GM10266 (cell line): ENCODE measurements at regions not wholly inside any gene's neighbourhood (a gene's known extent, or its start where the extent isn't known, plus 50 kb on each side); places are given as distances from the start of the nearest gene placed in this dataset.

Source experiments
- DNase-seq: peaks from one replicate; pipeline ENCODE4 v3.0.0; 2012; ENCODE audit errors: extremely low spot score
- CTCF ChIP-seq: IDR thresholded peaks from 2 replicates; pipeline ENCODE4 v1.5.1; 2012; ENCODE audit warnings: mild to moderate bottlenecking, low read depth; ENCODE audit not compliant: control insufficient read depth, insufficient read depth; ENCODE audit errors: missing control alignments

GRCh38 chr7:46622251-46622650 is 701.2 kb upstream of the IGFBP3 start:
- DNase-seq, result no peak
- TF ChIP-seq CTCF, result no peak

- DNase-seq, result no peak
- no peak for TF ChIP-seq CTCF
Measured at GRCh38 chr7:46619723-46620310, 698.7 kb upstream of the IGFBP3 start.

GRCh38 chr7:46616636-46617035 is 695.6 kb upstream of the IGFBP3 start:
- TF ChIP-seq CTCF, result no peak
- no peak for DNase-seq

GRCh38 chr7:46613551-46613950 is 692.5 kb upstream of the IGFBP3 start:
- TF ChIP-seq CTCF, result no peak
- no peak for DNase-seq

GRCh38 chr7:46613116-46613515 is 692.0 kb upstream of the IGFBP3 start:
- no peak for DNase-seq
- TF ChIP-seq CTCF, result no peak

GRCh38 chr7:46611508-46611907 is 690.4 kb upstream of the IGFBP3 start:
- no peak for DNase-seq
- TF ChIP-seq CTCF, result no peak

GRCh38 chr7:46610746-46611145 is 689.7 kb upstream of the IGFBP3 start:
- no peak for DNase-seq
- TF ChIP-seq CTCF, result no peak
